ENCODE measurements at regions not wholly inside any gene's neighbourhood (a gene's known extent, or its start where the extent isn't known, plus 50 kb on each side); places are given as distances from the start of the nearest gene placed in this dataset.

DNA sequence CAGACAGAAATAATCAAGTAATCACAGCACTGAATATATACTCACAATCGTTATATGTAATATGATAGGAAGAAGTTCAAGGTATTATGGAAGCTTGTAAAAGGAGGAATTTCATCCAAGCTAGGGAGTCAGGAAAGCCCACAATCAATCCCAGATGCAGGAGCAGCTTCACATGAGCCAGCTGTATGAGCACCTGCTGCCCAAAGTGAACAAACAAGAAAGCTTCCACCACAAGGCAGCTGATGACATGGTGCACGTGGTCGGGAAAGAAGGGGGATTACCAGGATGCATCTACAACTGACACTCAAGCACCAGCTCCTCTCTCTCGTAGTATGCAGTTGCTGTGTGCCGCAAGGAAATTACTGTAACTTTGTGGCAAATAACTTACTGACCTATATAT, 225.2 kb downstream of the XPNPEP1 start:
- Histone ChIP-seq H3K4me3 (ENCODE audit: low read length) (no peak overlapping the region), H3K4me1 (ENCODE audit: control insufficient read depth, insufficient read depth, low read length) (no peaks in the 10 kb centered on the region; the same call in 1 of the 2 replicates), H3K9me3 (ENCODE audit: control insufficient read depth, insufficient read depth, low read length) (peaks cover 6% of the 10 kb centered on the region; the same call in 1 of the 2 replicates), H3K27ac (ENCODE audit: low read length) (no peak overlapping the region), H3K36me3 (ENCODE audit: control insufficient read depth, insufficient read depth, low read length) (no peaks in the 10 kb centered on the region), H3K27me3 (ENCODE audit: control insufficient read depth, insufficient read depth, low read length) (no peaks in the 10 kb centered on the region)
- WGBS (ENCODE audit: insufficient coverage, insufficient read length), result no CpG with 5 or more reads among the region's 5 CpGs
- no peak for DNase-seq (ENCODE audit: low read depth, low spot score)

- no peak overlapping the region for H3K27ac ChIP-seq (ENCODE audit: low read length)
- no peak for DNase-seq (ENCODE audit: low read depth, low spot score)
- H3K27me3 ChIP-seq (ENCODE audit: control insufficient read depth, insufficient read depth, low read length), result no peaks in the 10 kb centered on the region
- no peak overlapping the region; the same call in 1 of the 2 replicates for H3K4me3 ChIP-seq (ENCODE audit: low read length)
- H3K36me3 ChIP-seq (ENCODE audit: control insufficient read depth, insufficient read depth, low read length), result no peaks in the 10 kb centered on the region
- no peaks in the 10 kb centered on the region; the same call in 1 of the 2 replicates for H3K4me1 ChIP-seq (ENCODE audit: control insufficient read depth, insufficient read depth, low read length)
- peaks cover 6% of the 10 kb centered on the region; the same call in 1 of the 2 replicates for H3K9me3 ChIP-seq (ENCODE audit: control insufficient read depth, insufficient read depth, low read length)
- no CpG with 5 or more reads among the region's 5 CpGs for WGBS (ENCODE audit: insufficient coverage, insufficient read length)
Measured at GRCh38 chr10:109696981-109697775, 226.1 kb downstream of the XPNPEP1 start.

DNA sequence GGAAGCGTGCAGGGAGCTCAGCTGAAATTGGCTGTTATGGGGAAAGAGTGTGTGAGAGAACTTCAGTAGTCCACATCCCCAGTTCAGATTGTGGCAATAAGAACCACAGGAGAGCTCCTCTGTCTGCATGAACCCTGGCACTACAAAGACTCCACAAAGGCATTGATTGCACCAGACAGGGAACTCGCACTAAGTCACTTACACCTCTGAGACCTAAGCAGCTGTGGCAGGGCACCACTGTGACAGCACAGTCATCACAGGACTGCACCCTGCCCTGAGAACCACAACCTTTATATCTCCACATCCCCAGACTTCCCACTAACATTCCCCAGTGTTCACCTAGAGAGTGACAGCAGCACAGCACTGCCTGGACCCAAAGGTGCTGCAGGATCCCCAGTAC, 226.8 kb downstream of the XPNPEP1 start:
- Histone ChIP-seq H3K27me3 (ENCODE audit: control insufficient read depth, insufficient read depth, low read length) (no peaks in the 10 kb centered on the region), H3K9me3 (ENCODE audit: control insufficient read depth, insufficient read depth, low read length) (peaks cover 4% of the 10 kb centered on the region; the same call in 1 of the 2 replicates), H3K36me3 (ENCODE audit: control insufficient read depth, insufficient read depth, low read length) (no peaks in the 10 kb centered on the region), H3K4me1 (ENCODE audit: control insufficient read depth, insufficient read depth, low read length) (no peaks in the 10 kb centered on the region; the same call in 1 of the 2 replicates), H3K27ac (ENCODE audit: low read length) (no peak overlapping the region), H3K4me3 (ENCODE audit: low read length) (no peak overlapping the region)
- no CpG with 5 or more reads among the region's 2 CpGs for whole genome bisulfite sequencing (ENCODE audit: insufficient coverage, insufficient read length)
- DNase-seq (ENCODE audit: low read depth, low spot score), result no peak

DNA sequence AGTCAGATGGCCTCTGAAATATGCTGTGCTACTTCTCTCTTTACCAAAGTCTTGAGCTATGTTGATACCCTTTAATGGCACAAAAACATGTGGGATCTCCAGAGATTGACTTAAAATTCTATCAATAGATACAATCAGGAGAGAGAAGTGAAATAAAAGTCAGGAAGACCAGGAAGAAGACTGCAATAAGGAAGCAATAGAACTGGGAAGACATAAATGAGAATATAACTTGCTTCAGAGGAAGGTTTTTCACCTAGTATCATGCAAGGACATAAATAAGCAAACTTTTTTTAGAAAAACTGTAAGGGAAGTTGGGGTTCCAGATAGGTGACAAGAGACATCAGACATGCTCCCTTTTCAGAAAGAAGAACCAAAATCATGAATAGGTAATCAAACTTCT, 227.3 kb downstream of the XPNPEP1 start:
- Histone ChIP-seq H3K4me3 (ENCODE audit: low read length) (no peak overlapping the region), H3K9me3 (ENCODE audit: control insufficient read depth, insufficient read depth, low read length) (peaks cover 4% of the 10 kb centered on the region; the same call in 1 of the 2 replicates), H3K27ac (ENCODE audit: low read length) (no peak overlapping the region), H3K36me3 (ENCODE audit: control insufficient read depth, insufficient read depth, low read length) (no peaks in the 10 kb centered on the region), H3K4me1 (ENCODE audit: control insufficient read depth, insufficient read depth, low read length) (no peaks in the 10 kb centered on the region; the same call in 1 of the 2 replicates), H3K27me3 (ENCODE audit: control insufficient read depth, insufficient read depth, low read length) (no peaks in the 10 kb centered on the region)
- no peak for DNase-seq (ENCODE audit: low read depth, low spot score)

GRCh38 chr10:109689785-109690184, 233.5 kb downstream of the XPNPEP1 start:
- H3K27ac ChIP-seq (ENCODE audit: low read length), result no peak overlapping the region
- H3K4me1 ChIP-seq (ENCODE audit: control insufficient read depth, insufficient read depth, low read length), result no peaks in the 10 kb centered on the region
- WGBS (ENCODE audit: insufficient coverage, insufficient read length), result no CpG with 5 or more reads among the region's 1 CpG
- H3K36me3 ChIP-seq (ENCODE audit: control insufficient read depth, insufficient read depth, low read length), result no peaks in the 10 kb centered on the region
- no peak overlapping the region for H3K4me3 ChIP-seq (ENCODE audit: low read length)
- H3K9me3 ChIP-seq (ENCODE audit: control insufficient read depth, insufficient read depth, low read length), result no peaks in the 10 kb centered on the region
- DNase-seq (ENCODE audit: low read depth, low spot score), result no peak
- H3K27me3 ChIP-seq (ENCODE audit: control insufficient read depth, insufficient read depth, low read length), result no peaks in the 10 kb centered on the region

DNA sequence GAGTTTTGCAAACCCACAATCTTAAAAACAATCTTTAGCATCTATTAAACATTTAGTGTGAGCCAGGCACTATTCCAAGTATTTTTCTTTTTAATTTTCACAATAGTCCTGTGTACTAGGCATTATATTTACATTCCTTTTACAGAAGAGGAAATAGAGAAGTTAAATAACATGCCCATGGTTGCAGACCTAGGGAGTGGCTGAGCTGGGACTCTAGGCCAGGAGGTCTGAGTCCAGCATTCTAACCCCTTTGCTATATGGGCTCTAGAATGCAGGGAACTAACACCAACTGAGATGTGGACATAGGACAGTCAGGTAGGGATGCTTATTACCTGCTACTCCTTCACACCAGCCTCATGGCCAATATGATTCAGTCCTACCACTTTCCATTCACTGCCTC, 243.8 kb downstream of the XPNPEP1 start:
- H3K4me3 ChIP-seq (ENCODE audit: low read length), result no peak overlapping the region
- H3K4me1 ChIP-seq (ENCODE audit: control insufficient read depth, insufficient read depth, low read length), result no peaks in the 10 kb centered on the region
- no peak for DNase-seq (ENCODE audit: low read depth, low spot score)

DNA sequence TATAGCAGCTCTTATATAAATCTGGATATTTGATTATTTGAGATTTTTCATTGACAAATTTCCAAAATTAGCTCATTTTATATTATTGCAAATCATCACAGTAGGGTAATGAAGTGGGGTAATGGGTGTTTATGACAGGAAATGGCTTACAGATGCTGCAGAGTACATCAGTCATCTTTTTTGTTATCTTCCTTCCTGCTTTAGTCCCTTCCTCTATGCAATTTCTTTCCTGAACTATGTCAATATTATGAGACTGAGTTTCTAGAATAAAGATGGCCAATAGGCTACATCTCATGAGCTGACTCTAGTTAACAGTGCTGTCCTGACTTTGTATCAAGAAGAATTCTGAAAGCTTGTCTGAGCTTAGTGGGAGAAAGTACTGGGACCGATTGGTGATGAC, 244.5 kb downstream of the XPNPEP1 start:
- Histone ChIP-seq H3K4me1 (ENCODE audit: control insufficient read depth, insufficient read depth, low read length) (no peaks in the 10 kb centered on the region), H3K4me3 (ENCODE audit: low read length) (no peak overlapping the region), H3K9me3 (ENCODE audit: control insufficient read depth, insufficient read depth, low read length) (no peaks in the 10 kb centered on the region), H3K36me3 (ENCODE audit: control insufficient read depth, insufficient read depth, low read length) (no peaks in the 10 kb centered on the region), H3K27ac (ENCODE audit: low read length) (no peak overlapping the region), H3K27me3 (ENCODE audit: control insufficient read depth, insufficient read depth, low read length) (no peaks in the 10 kb centered on the region; the same call in 1 of the 2 replicates)
- WGBS (ENCODE audit: insufficient coverage, insufficient read length), result no CpG with 5 or more reads among the region's 1 CpG
- no peak for DNase-seq (ENCODE audit: low read depth, low spot score)

More for the DNA sequence above, 243.8 kb downstream of the XPNPEP1 start:
- H3K27me3 ChIP-seq (ENCODE audit: control insufficient read depth, insufficient read depth, low read length), result no peaks in the 10 kb centered on the region; the same call in 1 of the 2 replicates
- no peaks in the 10 kb centered on the region for H3K36me3 ChIP-seq (ENCODE audit: control insufficient read depth, insufficient read depth, low read length)
- no peaks in the 10 kb centered on the region for H3K9me3 ChIP-seq (ENCODE audit: control insufficient read depth, insufficient read depth, low read length)
- no peak overlapping the region for H3K27ac ChIP-seq (ENCODE audit: low read length)

GRCh38 chr10:109676703-109677102, 246.6 kb downstream of the XPNPEP1 start:
- no peak overlapping the region for H3K27ac ChIP-seq (ENCODE audit: low read length)
- H3K4me3 ChIP-seq (ENCODE audit: low read length), result no peak overlapping the region
- no peaks in the 10 kb centered on the region for H3K36me3 ChIP-seq (ENCODE audit: control insufficient read depth, insufficient read depth, low read length)
- no peaks in the 10 kb centered on the region; the same call in 1 of the 2 replicates for H3K27me3 ChIP-seq (ENCODE audit: control insufficient read depth, insufficient read depth, low read length)
- H3K9me3 ChIP-seq (ENCODE audit: control insufficient read depth, insufficient read depth, low read length), result no peaks in the 10 kb centered on the region
- DNase-seq (ENCODE audit: low read depth, low spot score), result no peak
- no peaks in the 10 kb centered on the region for H3K4me1 ChIP-seq (ENCODE audit: control insufficient read depth, insufficient read depth, low read length)

- H3K27ac ChIP-seq (ENCODE audit: low read length), result no peak overlapping the region
- no peaks in the 10 kb centered on the region for H3K4me1 ChIP-seq (ENCODE audit: control insufficient read depth, insufficient read depth, low read length)
- DNase-seq (ENCODE audit: low read depth, low spot score), result no peak
- no peaks in the 10 kb centered on the region for H3K27me3 ChIP-seq (ENCODE audit: control insufficient read depth, insufficient read depth, low read length)
- H3K4me3 ChIP-seq (ENCODE audit: low read length), result no peak overlapping the region
- no peaks in the 10 kb centered on the region for H3K9me3 ChIP-seq (ENCODE audit: control insufficient read depth, insufficient read depth, low read length)
- no peaks in the 10 kb centered on the region for H3K36me3 ChIP-seq (ENCODE audit: control insufficient read depth, insufficient read depth, low read length)
Measured at GRCh38 chr10:109668703-109669102, 254.6 kb downstream of the XPNPEP1 start.

DNA sequence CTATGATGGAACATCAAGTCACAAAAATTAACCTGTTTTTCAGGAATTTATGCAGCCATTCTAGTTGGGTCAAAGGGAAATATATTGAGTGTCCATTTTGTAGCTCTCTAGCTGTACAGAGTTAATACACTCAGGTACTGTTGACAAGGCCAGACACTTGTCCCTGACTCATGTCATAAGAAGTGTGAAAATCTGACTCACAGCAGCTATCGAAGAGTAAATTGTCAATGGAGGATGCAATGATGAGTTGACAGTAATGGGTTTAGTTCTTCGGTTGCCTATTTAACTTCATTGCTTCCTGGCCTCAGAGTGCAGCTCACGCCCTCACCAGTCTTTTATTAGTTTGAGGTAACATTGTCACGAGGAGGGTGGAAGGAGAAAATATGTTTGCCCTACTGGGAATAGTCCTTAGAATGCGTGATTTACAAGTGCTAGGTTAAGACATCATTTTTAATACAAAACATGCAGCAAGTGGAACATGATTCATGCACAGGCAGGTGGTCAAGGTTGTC, 255.1 kb downstream of the XPNPEP1 start:
- Histone ChIP-seq H3K9me3 (ENCODE audit: control insufficient read depth, insufficient read depth, low read length) (no peaks in the 10 kb centered on the region), H3K4me1 (ENCODE audit: control insufficient read depth, insufficient read depth, low read length) (no peaks in the 10 kb centered on the region), H3K27me3 (ENCODE audit: control insufficient read depth, insufficient read depth, low read length) (no peaks in the 10 kb centered on the region), H3K27ac (ENCODE audit: low read length) (no peak overlapping the region), H3K36me3 (ENCODE audit: control insufficient read depth, insufficient read depth, low read length) (no peaks in the 10 kb centered on the region), H3K4me3 (ENCODE audit: low read length) (no peak overlapping the region)
- no peak for DNase-seq (ENCODE audit: low read depth, low spot score)
- WGBS (ENCODE audit: insufficient coverage, insufficient read length), result no CpG with 5 or more reads among the region's 5 CpGs

GRCh38 chr10:109665321-109665720, 258.0 kb downstream of the XPNPEP1 start:
- Histone ChIP-seq H3K27me3 (ENCODE audit: control insufficient read depth, insufficient read depth, low read length) (no peaks in the 10 kb centered on the region), H3K4me3 (ENCODE audit: low read length) (no peak overlapping the region), H3K27ac (ENCODE audit: low read length) (no peak overlapping the region), H3K36me3 (ENCODE audit: control insufficient read depth, insufficient read depth, low read length) (no peaks in the 10 kb centered on the region), H3K4me1 (ENCODE audit: control insufficient read depth, insufficient read depth, low read length) (no peaks in the 10 kb centered on the region), H3K9me3 (ENCODE audit: control insufficient read depth, insufficient read depth, low read length) (no peaks in the 10 kb centered on the region)
- no peak for DNase-seq (ENCODE audit: low read depth, low spot score)
- WGBS (ENCODE audit: insufficient coverage, insufficient read length), result no CpG with 5 or more reads among the region's 2 CpGs
